ENCODE measurements at regions not wholly inside any gene's neighbourhood (a gene's known extent, or its start where the extent isn't known, plus 50 kb on each side); places are given as distances from the start of the nearest gene placed in this dataset.
"Not testable (repeated sequence)": the region's sequence is repeated elsewhere in the genome, so short reads cannot be mapped to it uniquely, and the experiment has no call there.

DNA sequence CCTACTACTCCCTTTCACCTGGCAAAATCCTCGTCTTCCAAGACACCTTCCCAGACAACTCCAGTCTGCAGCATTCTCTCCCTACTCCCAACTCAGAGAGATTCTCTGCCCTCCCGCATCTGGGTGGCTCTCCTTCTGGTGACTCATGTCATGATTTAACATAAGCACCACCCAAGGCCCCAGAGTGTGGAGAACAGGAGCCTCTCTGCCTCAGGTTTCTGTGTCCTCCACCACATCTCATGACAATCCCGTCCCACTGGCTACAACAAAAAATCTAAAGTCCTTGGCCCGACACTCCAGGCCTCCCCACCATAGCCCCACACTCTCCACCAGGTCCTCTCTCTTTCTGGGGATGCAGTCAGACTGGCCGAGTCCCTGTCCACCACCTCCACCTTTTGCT lies 197.1 kb downstream of the BCL11A start:
- FAIRE-seq = no peak

DNA sequence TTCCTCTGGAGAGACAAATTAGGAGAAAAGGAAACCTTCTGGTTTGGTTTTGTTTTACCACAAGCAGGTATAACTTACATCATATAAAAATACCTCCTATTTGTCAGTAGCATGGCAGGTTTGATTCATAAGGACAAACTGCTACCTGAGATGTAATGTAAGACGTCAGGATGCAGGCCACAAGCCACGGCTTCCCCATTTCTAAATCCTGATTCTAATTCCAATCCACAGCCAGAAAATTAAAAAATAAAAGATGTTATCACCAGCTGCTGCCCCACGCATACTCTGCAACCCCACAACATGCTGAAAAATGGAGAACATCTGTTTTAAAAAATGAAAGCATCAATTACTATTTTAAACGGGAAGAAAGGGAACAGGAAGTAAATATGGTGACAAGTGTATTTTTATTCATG lies 197.6 kb downstream of the BCL11A start:
- no peak for FAIRE-seq

DNA sequence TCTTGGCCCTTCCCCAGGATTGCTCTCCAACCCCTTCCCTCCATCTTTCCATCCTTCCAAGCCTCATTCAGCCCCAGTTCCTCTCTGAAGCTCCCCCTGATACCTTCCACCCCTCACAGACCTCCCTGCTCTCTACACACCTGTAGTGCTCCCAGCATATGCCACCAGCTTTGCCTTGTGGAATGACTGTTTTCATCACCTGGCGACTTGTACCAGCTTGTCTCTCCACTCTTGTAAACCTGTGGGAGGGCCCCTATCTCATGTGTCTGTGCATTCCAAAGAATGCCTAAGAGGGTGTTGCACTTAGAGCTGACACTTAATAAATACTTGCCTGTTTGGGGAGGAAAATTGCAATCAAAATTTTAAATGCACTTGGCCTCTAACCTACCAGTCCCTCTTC lies 198.7 kb downstream of the BCL11A start:
- no peak for FAIRE-seq

DNA sequence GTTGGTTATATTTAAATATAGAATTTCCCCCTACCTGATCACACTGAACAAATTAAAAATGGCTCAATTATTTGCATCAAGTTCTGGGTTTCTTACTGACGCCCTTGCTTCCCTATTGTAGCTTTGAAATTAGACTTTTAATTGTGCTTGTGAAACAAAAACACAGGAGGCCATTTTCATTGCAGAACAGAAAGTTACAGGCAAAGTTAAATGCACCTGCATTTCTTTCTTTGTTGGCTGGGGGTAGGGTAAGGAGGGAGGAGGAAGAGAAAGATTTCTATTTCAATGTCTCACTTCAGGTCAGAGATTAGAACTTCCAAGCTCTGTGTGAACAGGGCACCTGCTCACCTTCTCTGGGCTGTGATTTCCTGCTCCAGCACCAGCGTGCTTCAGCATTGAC lies 199.6 kb downstream of the BCL11A start:
- FAIRE-seq = no peak

DNA sequence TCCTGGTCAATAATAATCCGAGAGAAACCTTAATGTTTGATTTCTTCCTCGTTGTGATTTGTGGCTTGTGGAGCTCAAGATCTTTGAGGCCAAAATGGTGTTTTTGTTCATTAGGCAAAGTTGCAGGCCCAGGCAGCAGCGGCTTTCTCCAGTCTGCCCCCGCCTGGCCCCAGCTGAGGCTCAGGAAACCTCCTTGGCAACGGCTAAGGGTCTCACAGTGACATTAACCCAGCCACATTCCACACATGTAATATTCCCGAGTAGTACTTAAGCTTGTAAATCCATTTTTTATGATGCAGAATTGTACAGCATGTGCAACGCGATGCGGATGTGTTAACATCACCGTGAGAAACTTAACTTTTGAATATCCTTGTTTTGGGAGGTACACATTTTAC lies 200.1 kb downstream of the BCL11A start:
- no peak for FAIRE-seq

DNA sequence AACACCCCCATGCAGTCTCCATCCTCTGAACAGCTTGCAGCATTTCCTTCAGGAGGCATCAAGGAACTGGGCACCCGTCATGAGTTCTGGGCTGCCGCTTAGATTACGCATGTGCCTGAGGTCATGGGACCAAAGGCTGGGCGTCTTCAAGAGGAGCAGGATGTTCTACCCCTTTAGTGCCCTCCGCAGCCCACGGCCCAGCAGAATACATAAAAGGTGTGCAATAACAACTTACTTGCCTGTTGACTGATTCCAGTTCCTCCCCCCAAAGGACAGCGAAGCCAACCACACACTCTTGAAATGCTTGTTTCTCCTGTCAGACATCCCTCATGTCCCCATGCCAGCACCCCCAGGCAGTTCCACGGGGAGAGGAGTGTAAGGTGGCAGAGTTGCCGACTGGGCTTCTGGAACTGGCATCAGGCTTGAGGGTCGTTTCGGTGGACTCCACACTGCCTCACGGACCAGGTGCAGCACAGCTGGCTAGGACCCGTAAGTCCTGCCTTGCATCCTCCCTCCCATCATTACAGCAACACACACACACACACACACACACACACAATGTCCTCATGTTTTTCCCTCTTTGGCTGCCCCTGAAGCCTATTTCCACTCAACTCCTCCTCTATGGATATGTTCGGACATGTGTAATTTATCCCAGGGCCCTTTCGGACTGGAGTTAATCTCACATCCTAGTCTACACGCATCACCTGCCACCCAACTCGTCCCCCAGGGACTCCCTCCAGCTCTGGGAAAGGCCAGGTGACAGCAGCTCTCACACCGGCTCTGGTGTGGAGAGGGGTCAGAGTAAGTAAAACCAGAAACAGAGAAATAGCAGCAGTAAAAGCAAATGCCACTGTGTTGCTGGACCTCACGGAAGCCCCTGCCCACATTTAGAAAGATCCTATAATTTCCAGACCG lies 200.7 kb downstream of the BCL11A start:
- no peak for FAIRE-seq

DNA sequence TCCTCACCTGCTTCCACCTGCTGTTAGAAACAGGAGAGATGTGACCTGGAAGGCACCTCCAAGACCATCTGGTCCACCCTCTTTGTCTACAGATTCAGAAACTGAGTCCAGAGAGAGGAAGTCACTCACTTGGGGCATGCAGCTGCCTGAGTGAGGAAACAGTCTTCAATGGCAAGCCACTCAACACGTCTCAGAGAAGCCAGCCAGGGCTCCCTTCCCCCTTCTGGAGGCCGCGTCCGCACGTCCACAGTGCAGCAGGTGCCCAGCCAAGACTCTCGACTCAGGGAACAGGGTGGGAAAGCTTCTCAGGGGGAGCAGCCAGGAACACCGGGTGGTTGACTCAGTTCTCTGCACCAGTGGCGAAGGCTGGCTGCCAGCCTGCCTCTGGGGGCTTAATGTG lies 201.7 kb downstream of the BCL11A start:
- FAIRE-seq = no peak

DNA sequence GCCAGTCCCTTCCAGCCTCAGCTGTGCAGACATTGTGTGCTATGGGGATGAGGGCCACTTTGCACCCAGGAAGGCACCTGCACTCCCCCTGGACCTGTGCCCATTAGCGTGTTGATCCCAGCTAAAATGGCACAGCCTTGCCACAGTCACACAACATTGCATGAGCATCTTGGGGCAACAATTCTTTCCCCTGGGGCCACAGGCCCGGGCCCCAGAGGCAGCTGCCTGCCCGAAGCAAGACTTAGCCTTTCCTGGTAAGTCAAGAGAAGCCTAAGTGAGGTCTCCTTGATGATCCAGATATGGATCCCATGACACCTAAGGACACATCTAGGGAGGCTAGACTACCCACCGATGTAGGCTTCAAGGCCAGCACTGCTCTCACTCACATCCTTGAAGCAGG lies 202.1 kb downstream of the BCL11A start:
- FAIRE-seq = no peak

DNA sequence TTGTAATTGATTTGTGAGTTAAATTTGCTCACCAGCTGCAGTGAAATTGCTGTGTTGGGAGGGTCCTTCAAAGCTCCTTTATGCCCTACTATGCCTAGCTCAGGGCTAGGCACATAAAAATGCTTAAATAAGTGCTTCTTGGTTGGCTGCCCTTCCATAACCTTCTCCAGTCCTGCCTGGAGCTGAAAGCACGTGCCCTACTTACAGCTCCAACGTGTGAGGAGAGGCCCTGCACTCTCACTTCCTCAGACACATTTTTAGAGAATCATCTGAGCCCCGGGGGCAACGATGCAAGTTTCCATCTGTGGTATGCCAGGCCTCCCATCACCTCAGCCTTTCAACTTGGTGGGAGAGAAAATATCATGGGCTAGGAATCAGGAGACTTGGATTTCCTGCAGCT lies 202.7 kb downstream of the BCL11A start:
- no peak for FAIRE-seq

DNA sequence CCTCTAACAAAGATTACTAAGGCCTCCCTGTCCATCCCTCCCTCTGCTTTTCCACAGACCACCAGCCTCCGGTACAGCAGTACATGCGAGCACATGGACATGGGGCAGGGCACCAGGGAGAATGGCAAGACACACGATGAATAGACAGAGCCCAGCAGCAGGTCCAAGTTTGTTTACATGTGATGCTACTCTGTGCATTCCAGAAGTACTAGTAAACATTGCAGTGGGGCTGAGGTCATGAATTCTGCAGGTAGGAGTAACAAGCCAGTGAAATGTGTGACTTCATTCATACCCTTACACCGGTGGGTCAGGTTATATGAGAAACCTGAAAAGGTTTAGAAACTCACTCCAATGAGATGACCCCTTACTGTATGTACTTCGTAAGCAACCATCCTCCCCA lies 205.7 kb downstream of the BCL11A start:
- no peak for FAIRE-seq

DNA sequence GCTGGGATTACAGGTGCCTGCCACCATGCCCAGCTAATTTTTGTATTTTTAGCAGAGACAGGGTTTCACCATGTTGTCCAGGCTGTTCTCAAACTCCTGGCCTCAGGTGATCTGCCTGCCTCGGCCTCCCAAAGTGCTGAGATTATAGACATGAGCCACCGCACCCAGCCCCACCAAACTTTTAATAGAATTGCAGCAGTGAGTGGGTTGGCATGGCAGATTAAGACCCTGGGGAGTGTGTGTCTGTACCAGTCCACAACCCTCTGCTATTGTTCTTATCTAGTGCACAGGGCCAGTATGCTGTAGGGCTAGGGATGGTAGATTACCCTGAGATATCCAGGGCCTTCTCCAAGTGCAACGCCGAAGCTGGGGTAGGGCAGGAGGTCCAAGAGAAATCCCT lies 211.0 kb downstream of the BCL11A start:
- not testable (repeated sequence) for FAIRE-seq

DNA sequence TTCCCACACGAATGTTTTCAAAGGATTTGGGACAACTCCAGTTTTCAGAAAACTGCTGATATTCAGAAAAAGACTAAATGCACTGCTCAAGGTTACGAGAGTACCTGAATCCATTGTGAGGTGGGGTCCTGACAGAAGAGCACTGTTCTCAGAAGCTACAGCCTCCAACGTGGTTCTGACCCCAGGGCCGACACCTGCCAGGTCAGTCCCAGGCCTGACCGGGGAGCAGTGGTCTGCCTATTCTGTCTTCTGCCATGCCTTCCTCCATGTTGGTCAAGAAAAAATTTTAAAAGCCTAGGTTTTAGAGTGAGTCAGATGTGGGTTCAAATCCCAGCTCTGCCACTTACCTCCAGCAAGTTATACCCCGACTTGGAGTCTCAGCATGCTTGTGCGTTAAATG lies 212.3 kb downstream of the BCL11A start:
- FAIRE-seq = no peak

DNA sequence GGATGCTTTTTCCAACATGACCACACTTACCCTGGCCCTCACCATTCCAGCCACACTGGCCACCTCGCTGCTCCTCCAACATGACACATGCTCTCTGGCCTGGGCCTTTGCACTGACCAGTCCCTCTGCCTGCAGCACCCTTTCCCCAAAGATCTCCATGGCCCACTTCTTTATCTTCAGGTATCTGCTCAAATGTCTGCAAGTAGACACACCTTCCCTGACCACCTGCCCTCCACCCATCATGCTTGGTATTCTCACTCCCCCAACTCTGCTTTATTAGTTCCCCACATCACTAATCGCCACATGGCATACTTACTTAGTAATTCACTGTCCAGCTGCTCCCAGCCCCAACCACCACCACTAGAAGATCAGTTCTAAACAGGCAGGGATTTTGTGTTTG lies 214.2 kb downstream of the BCL11A start:
- FAIRE-seq = no peak

DNA sequence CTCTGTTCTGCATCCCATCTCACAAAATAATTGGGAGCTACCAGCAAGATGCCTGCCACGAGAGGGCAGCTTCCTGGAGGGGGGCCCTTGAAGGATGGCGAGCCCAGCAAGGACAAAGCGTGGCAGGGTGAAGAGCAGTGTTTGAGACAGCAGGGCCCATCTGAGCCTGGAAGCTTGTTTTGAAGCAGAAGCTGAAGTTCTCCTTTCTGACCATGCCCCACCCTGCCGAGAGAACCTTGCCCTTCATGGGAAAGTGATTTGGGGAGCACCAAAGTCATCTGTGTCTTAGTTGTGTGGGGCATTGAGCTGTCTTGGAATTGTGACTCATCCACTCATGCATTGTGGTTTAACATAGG lies 216.3 kb downstream of the BCL11A start:
- no peak for FAIRE-seq

DNA sequence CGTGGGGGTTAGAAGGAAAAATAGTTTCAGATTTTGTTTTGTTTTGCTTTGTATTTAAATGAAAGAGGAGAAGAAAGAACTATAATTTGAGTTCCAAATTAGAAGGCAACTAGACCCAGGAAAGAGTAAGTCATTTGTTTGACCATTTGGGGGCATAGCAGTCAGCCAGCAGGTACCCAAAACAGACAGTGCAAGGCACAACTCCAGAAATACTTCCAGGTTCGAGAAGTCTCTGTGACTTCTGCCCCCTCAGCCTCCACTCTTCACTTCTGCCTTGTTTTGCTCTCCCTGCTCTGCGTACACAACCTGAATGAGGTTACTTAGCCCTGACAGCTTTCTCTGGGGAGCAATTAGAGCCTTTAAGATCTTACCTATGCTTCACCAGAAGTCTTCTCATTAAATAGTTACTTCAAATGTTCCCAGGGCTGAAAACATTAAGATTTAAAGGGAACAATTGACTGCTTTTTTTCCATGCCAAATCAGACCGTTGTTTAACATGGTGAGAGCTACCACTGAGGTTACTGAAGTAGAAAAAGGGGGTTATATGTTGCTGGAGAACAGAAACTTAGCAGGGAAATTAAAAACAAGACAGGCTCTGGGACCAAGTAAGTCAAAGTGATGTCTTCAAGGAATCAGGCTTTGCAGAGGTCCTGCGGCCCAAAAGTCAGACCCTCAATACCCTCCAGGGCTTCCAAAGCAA lies 216.9 kb downstream of the BCL11A start:
- no peak for FAIRE-seq

DNA sequence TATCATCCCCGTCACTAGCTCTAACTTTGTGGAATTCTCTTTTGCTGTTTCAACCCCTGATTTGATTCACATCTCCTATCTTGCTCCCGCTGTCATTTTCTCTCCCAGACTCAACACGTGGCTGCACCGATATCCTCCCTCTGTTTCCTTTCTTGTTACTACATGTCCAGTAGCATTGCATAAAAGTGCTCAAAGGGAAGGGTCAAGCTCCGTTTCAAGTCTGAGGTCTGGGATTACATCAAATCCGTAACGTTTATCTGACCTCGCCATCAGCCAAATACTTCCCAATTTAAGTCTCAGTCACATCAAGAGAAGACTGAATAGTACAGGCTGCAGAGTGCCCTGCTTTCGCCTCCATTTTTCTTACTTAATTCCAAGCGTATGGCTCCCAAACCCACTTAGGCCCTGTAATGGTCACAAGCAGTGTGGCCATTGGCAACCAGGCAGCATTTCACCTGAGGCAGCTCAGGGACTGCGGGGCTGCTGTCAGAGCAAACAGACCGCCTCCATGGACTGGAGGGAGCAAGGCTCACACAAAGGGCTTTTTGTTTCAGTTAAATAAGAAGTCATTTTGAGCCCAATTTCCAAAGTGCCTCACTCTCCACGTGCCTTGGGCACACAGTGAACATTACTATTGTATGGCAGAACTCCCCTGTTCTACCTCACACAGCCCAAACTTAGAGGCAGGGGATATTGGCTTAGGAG lies 217.8 kb downstream of the BCL11A start:
- no peak for FAIRE-seq

DNA sequence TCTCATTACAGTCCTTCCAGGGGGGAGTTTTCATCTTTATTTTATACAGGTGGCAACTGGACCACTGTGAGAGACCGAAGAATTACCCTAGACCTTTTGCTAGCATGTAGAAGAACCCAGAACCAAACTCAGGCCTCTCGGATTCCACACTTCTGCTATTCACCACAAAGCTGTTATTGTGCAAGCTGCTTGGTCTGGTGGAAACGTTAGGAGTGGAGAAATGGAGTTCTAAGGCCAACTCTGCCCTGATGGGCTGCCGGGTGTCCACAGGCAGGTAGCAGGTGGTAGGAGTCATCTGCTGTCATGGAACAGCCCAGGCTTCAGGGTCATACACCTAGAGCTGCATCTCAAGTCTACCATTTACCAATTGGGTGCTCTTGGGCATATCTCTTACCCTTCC lies 218.8 kb downstream of the BCL11A start:
- FAIRE-seq = no peak

DNA sequence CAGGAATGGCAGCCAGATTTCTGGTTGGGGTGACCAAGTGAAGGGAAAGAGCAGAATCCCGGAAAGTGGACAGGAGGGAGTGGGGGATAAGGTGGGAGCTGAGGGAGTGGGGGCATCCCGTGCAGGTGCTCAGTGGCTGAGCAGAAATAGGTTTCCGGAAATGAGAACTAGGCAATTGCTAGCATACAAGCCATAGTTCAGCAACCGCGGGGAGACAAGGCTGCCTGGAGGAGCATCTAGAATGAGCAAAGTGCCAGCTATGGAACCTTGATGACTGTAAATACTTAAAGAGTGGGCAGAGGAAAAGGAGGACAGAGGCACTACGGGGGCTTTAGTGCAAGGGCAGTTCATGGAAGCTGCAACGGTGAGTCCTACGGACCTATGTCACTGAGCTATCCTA lies 220.2 kb downstream of the BCL11A start:
- FAIRE-seq = no peak

DNA sequence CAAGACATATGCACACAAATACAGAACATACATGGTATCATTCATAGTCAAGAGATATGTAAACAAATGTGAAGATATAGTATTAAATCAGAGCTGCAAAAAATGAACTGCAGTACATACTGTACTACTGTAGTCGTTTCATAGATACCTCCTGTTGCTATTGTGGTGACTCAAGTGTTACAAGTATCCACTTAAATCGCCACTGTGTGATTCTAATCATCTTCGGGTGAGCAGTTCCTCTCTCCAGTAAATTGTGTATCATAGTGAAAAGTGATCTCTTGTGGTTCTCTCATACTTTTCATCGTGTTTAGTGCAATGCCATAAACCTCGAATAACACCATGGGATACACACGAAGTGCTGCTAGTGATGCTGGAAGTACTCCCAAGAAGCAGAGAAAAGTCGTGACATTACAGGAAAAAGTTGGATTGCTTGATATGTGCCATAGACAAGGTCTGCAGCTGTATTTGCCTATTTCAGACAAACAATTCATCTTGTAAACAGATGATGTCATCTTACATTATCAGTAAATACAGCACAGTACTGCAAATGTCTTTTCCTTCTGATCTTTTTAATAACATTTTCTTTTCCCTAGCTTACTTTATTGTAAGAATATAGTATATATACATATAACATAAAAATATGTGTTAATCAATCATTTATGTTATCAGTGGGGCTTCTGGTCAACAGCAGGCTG lies 222.2 kb downstream of the BCL11A start:
- no peak for FAIRE-seq

DNA sequence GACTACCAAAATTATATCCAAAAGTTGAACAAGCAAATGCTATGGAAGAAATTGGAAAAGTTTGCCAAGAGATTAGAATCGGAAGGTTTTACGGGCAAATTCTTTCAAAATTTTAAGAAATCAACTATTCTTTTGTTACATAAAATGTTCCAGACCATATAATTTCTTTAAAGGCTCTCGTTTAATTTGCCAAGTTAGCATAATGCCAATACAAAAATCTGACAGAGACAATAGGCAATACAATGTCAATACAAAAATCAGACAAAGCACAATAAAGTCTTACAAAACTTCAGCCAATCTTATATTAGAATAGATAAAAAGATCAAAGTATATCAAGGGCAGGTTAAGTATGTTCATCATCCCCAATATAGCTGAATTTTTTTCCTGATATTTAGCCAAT lies 224.2 kb downstream of the BCL11A start:
- FAIRE-seq = no peak

DNA sequence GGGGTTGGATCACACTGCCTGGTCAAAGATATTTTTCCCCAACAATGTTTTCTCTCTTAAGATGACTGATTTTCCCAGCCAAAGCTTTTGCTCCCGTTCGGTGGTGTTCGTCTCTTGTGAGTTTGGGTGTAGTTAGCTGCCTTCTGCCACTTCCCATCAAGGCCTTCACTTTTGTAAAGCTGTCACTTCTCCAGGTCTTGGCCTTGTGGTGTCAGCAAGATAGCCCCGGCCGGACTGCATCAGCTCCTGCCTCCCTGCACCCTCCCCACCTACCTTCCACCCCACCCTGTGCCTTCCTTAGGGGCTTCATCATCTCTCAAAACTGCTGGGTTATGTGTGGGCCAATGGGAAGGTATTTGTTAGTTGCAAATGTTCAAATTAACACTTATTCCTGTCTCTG lies 228.9 kb downstream of the BCL11A start:
- no peak for FAIRE-seq

DNA sequence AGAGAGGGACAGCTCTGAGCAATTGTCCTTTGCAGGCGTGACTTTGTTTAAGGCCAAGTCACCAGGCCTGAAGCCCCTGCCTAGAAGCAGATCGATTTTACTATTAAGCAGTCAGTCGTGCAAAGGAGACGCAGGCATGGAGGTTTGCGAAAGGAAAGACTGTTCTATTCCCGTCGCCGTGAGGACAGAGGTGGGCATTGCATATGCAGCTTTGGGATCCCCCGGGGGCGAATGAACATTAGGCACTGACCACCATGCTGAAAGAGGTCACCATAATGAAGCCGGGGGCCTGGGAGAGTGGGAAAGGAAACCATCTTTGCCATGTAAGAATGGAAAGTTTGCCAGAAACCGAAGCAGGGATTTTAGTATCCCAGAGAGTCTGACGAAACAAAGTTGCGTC lies 231.6 kb downstream of the BCL11A start:
- no peak for FAIRE-seq

DNA sequence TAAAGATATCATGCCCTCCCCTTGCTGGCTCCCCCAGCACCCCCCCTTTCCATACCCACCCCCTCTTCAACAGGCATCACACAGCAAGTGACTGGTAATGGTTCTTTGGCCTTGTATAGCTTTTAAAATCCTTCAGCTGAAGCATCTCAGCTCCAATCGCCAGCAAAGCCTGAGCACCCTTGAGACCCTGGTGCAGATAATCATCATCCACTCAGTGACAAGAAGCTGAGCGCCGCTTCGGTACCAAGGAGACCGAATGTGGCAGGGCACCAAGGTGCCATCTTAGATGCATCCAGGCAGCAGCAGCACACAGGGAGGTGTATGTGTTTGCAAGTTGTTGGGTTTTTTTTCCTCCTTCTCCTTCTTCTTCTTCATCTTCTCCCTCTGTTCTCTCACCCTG lies 232.7 kb downstream of the BCL11A start:
- no peak for FAIRE-seq

Measured in TTC549 (cell line).